Liver (tissue), 7 donors: ENCODE measurements at regions not wholly inside any gene's neighbourhood (a gene's known extent, or its start where the extent isn't known, plus 50 kb on each side); places are given as distances from the start of the nearest gene placed in this dataset.

Experiments used
- DNase-seq: peaks from one replicate; pipeline ENCODE4 v3.0.0-alpha.2; 2017; ENCODE audit warnings: low spot score
- H3K27ac ChIP-seq, 2 donors: one replicate each; pipeline ENCODE4 v1.7.0; 2013; ENCODE audit warnings: inconsistent platforms in 2 of 2, low read length in 2 of 2, control low read depth in 1 of 2, low read depth in 1 of 2, mild to moderate bottlenecking in 1 of 2
- H3K27me3 ChIP-seq, 4 donors: one replicate each; pipeline versions ENCODE4 v1.6.1 to v1.7.0; 2013; ENCODE audit warnings: low read length in 3 of 4, inconsistent platforms in 1 of 4, mild to moderate bottlenecking in 1 of 4, moderate library complexity in 1 of 4; ENCODE audit not compliant: control insufficient read depth in 4 of 4, insufficient read depth in 4 of 4
- H3K36me3 ChIP-seq, 4 donors: one replicate each; pipeline versions ENCODE4 v1.6.1 to v1.7.0; 2013; ENCODE audit warnings: low read length in 3 of 4, mild to moderate bottlenecking in 3 of 4, low read depth in 1 of 4, moderate library complexity in 1 of 4; ENCODE audit not compliant: control insufficient read depth in 4 of 4, insufficient read depth in 3 of 4
- H3K4me1 ChIP-seq, 4 donors: one replicate each; pipeline versions ENCODE4 v1.6.1 to v1.7.0; 2013; ENCODE audit warnings: low read length in 3 of 4, mild to moderate bottlenecking in 3 of 4, moderate library complexity in 1 of 4; ENCODE audit not compliant: control insufficient read depth in 4 of 4, insufficient read depth in 4 of 4
- H3K4me3 ChIP-seq, 3 donors: one replicate each; pipeline versions ENCODE4 v1.6.1 to v1.7.0; 2013; ENCODE audit warnings: low read length in 3 of 3, control low read depth in 1 of 3, low read depth in 1 of 3, mild to moderate bottlenecking in 1 of 3
- H3K9ac ChIP-seq, 2 donors: one replicate each; pipeline ENCODE4 v1.7.0; 2013; ENCODE audit warnings: low read length in 2 of 2, mild to moderate bottlenecking in 2 of 2, moderate library complexity in 2 of 2, control low read depth in 1 of 2, low read depth in 1 of 2
- H3K9me3 ChIP-seq, 4 donors: one replicate each; pipeline versions ENCODE4 v1.6.1 to v1.7.0; 2013; ENCODE audit warnings: low read length in 3 of 4; ENCODE audit not compliant: control insufficient read depth in 4 of 4
- ATF3 ChIP-seq: IDR thresholded peaks from 2 replicates; pipeline ENCODE4 v1.6.1; 2016; ENCODE audit warnings: antibody characterized with exemption
- CTCF ChIP-seq: fragments of 150-350 bp; IDR thresholded peaks from 2 replicates; pipeline ENCODE4 v1.5.1; 2017; ENCODE audit warnings: improper control_type of control experiment, low read depth, low read length; ENCODE audit not compliant: missing input control
- EGR1 ChIP-seq, 2 donors: IDR thresholded peaks; 2 replicates each; pipeline ENCODE4 v1.6.1; 2016 to 2018; ENCODE audit warnings: antibody characterized with exemption in 2 of 2, low read depth in 2 of 2
- FOXA1 ChIP-seq: IDR thresholded peaks from 2 replicates; pipeline ENCODE4 v1.6.1; 2016; ENCODE audit warnings: antibody characterized with exemption
- FOXA2 ChIP-seq: IDR thresholded peaks from 2 replicates; pipeline ENCODE4 v1.6.1; 2016; ENCODE audit warnings: antibody characterized with exemption
- GABPA ChIP-seq, 2 donors: IDR thresholded peaks in 1 of 2; conservative IDR thresholded peaks in 1 of 2; 2 replicates each; pipeline ENCODE4 v1.6.1; 2016; ENCODE audit warnings: antibody characterized with exemption in 2 of 2, mild to moderate bottlenecking in 1 of 2, moderate library complexity in 1 of 2
- HNF4A ChIP-seq, 2 donors: conservative IDR thresholded peaks; 2 replicates each; pipeline ENCODE4 v1.6.1; 2016; ENCODE audit warnings: antibody characterized with exemption in 2 of 2, mild to moderate bottlenecking in 2 of 2
- HNF4G ChIP-seq: IDR thresholded peaks from 2 replicates; pipeline ENCODE4 v1.6.1; 2016; ENCODE audit warnings: antibody characterized with exemption
- JUND ChIP-seq, 2 donors: IDR thresholded peaks; 2 replicates each; pipeline ENCODE4 v1.6.1; 2016; ENCODE audit warnings: antibody characterized with exemption in 2 of 2
- MAX ChIP-seq: IDR thresholded peaks from 2 replicates; pipeline ENCODE4 v1.6.1; 2016; ENCODE audit warnings: antibody characterized with exemption
- NR2F2 ChIP-seq: IDR thresholded peaks from 2 replicates; pipeline ENCODE4 v1.6.1; 2016; ENCODE audit warnings: antibody characterized with exemption
- RAD21 ChIP-seq, 2 donors: IDR thresholded peaks; 2 replicates each; pipeline ENCODE4 v1.6.1; 2016; ENCODE audit warnings: antibody characterized with exemption in 2 of 2, mild to moderate bottlenecking in 2 of 2
- REST ChIP-seq: IDR thresholded peaks from 2 replicates; pipeline ENCODE4 v1.6.1; 2016; ENCODE audit warnings: antibody characterized with exemption, mild to moderate bottlenecking
- RXRA ChIP-seq, 2 donors: IDR thresholded peaks; 2 replicates each; pipeline ENCODE4 v1.6.1; 2017 to 2018; ENCODE audit warnings: antibody characterized with exemption in 2 of 2, mild to moderate bottlenecking in 1 of 2
- SP1 ChIP-seq: IDR thresholded peaks from 2 replicates; pipeline ENCODE4 v1.6.1; 2018; ENCODE audit warnings: antibody characterized with exemption, mild to moderate bottlenecking
- TAF1 ChIP-seq: conservative IDR thresholded peaks from 2 replicates; pipeline ENCODE4 v1.6.1; 2016; ENCODE audit warnings: antibody characterized with exemption, mild to moderate bottlenecking
- YY1 ChIP-seq: IDR thresholded peaks from 2 replicates; pipeline ENCODE4 v1.6.1; 2016; ENCODE audit warnings: antibody characterized with exemption, mild to moderate bottlenecking
- ZBTB33 ChIP-seq: IDR thresholded peaks from 2 replicates; pipeline ENCODE4 v1.6.1; 2016; ENCODE audit warnings: antibody characterized with exemption
- donor health status: healthy.
- donor health status: healthy.
- donor health status: healthy.
- donor health status: healthy.

- peaks cover 0 to 3% (median 0%) of the 10 kb centered on the region in 4 donors for H3K27me3 ChIP-seq
These were observed 145.0 kb upstream of the SMC2 start for GRCh38 chr9:103949096-103949495.

More at GRCh38 chr9:103949096-103949495, 145.0 kb upstream of the SMC2 start:
- Histone ChIP-seq H3K4me1 (no peaks in the 10 kb centered on the region), H3K36me3 (no peaks in the 10 kb centered on the region), H3K9me3 (no peaks in the 10 kb centered on the region), H3K9ac (no peak overlapping the region), H3K27ac (no peak overlapping the region), H3K4me3 (no peak overlapping the region)
- DNase-seq: no peak
- TF ChIP-seq TAF1 (no peak), RXRA (IDR thresholded peaks at IDR 0.05) (no peak), RAD21 (IDR thresholded peaks at IDR 0.05) (no peak), YY1 (no peak), CTCF (no peak), FOXA1 (no peak), REST (no peak), ZBTB33 (no peak), HNF4G (no peak), MAX (no peak), JUND (IDR thresholded peaks at IDR 0.05) (no peak), NR2F2 (no peak), HNF4A (conservative IDR thresholded peaks at IDR 0.05) (no peak), FOXA2 (no peak), EGR1 (IDR thresholded peaks at IDR 0.05; ENCODE audit: low read depth in 2 of 2) (no peak), GABPA (IDR thresholded peaks at IDR 0.05 in 1 of 2, conservative IDR thresholded peaks at IDR 0.05 in 1 of 2) (no peak), SP1 (no peak), ATF3 (no peak)
